AG20443 (cell line): ENCODE measurements at regions not wholly inside any gene's neighbourhood (a gene's known extent, or its start where the extent isn't known, plus 50 kb on each side); places are given as distances from the start of the nearest gene placed in this dataset.

Source experiments
- DNase-seq: peaks from one replicate; pipeline ENCODE4 v3.0.0; 2012; ENCODE audit warnings: low spot score, mixed read lengths

DNA sequence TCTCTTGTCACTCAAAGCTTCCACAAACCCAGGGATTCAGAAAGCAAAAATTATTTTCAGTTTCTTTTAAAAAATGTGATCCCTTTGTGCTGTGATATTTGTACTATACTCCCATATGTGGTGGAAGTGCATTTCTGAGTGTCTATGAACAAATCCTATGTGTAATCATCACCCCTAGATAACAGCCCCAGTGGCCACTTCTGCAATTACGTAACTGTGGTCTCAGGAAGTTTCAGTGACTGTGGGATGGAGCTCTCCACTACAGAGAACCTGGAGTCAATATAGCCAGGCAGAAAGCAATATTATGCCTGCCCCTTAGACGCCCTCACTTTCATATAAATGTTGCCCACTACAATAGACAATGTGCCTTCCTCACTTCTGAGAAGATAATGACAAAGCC, 1101.7 kb upstream of the GHITM start:
- DNase-seq: no peak

DNA sequence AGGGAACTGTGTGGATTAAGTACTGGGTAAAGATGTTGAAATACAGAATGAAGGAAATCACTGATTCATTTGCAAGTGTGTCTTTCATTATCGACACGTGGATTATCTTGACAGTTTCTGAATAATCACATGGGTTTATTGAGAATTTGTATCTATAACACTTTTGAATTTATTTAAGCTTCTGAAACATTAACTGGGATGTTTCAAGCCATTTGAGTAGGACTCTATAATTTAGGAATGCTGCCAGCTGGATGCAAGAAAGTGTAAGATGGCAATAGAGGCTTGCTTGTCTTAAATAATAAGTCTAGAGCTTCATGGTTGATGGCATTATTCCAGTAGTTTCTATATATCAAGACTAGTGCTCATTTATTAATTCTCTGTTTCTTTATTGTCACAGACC, 1100.7 kb upstream of the GHITM start:
- DNase-seq: no peak

DNA sequence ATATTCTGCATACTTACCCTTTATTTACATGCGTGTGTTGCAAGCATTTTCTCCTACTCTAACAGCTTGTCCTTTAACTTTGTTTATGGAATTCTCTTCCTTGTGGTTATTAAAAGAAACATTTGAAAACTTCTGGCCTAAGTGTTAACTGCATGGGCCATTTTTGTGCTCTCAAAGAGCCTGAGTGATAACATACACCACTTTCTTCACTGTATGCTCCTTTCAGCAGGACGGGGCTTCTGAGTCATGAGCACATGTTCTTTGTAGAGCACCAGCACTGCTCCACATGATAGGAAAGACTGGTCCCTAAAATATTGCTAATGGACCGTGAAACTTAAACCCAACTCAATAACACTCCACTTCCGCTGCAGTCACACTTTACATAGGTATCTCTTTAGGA, 1093.6 kb upstream of the GHITM start:
- DNase-seq: no peak

DNA sequence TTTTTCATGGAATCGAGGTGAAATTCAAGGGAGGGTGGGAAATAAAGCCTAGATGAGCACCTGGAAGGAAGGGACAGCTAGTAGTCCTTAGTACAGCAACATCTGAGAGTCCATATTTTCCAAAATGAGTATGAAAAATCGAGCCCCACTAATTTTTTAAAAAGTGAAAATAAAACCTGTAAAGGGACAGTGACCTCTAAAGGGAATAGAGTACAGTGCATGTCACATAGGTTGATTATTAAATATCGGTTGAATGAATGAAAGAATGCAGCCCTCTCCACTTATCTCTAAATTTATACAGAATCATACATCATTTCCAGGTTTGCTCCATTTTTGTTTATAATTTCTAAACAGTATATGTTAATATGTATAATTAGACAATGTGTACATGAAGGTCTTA, 1088.5 kb upstream of the GHITM start:
- no peak for DNase-seq

DNA sequence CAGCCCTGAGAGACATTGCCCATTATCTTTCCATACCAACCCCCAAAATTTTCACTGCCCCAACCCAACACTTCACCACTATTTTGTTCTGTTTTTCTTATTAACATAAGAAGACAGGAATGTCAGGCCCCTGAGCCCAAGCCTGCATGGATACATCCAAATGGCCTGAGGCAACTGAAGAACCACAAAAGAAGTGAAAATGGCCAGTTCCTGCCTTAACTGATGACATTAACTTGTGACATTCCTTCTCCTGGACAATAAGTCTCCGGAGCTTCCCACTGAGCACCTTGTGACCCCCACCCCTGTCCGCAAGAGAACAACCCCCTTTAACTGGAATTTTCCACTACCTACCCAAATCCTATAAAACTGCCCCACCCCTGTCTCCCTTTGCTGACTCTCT, 1076.4 kb upstream of the GHITM start:
- no peak for DNase-seq

DNA sequence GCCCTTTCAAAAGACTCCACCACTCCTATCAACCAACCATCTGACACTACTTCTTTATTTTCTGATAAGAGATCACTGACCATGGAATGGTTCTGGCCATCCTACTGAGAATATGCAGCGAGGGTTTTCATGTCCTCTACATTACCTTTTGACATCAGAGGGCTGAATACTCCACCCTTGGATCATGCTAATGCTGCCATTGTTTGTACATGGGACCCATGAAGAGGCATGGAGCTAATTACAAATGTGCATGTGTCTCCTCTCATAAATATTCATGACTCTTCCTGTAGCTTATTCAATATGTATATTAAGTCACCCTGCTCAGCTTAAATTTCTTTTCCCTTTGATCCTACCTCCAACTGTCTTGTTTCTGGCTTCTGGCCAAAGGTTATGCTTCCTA, 1065.8 kb upstream of the GHITM start:
- DNase-seq: no peak

DNA sequence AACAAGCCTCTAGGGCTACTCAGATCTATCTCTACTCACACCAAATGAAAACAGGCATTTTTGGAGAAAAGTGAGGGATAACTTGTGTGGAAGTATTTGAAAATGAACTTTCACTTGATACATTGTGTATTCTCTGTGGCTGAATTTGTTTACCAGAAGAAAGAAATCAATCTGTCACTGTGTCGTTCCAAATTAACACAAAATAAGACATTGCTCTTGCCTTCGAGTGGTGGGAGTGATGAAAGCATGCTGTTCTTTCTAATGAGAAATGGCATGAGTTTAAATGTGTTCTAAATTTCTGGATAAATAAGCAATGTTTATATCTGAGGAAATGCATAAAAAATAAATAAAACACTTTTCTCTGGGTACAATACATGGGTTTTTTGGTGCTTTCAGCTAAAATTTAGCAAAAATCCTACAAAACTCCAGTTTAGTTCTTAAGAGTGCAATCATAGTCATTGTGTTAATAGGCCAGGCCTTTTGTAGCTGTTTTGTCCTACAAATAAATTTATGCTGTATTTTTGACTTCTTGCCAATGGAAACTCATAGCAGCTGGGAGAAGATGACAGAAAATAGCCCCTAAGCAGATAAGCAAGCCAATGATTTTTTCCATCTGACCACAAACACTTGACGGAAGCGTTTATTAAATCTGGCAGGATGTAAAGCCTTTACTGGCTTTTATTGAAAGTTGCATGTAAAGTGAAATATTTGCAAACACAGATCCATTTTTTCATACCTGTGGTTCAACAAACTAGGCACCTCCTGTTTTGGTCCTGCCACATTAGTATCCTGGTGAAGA, 1064.1 kb upstream of the GHITM start:
- no peak for DNase-seq

DNA sequence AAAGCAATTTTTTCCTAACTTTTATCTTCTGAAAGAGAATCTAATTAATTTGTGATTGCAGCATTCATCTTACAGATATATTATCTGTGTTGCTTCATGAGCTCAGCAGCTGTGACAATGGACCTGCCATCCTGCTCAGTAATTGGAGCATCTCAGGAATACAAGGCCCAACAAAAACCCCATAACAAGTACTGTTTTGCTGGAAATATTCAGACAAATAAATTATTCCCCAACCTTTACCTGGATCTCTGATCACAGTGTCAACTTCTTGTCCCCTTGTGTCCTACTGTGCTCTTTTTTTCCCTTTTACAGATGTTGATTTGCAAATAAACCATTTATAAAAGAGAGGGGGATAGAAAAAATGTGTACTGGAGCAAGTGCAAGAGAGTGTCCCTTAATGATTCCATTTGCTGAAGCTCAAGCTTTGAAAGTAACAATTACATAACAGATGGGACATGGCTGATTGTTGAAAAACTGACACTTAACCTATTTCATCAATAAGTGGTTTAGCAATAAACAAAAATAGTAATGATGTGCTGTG, 1063.4 kb upstream of the GHITM start:
- DNase-seq: no peak

DNA sequence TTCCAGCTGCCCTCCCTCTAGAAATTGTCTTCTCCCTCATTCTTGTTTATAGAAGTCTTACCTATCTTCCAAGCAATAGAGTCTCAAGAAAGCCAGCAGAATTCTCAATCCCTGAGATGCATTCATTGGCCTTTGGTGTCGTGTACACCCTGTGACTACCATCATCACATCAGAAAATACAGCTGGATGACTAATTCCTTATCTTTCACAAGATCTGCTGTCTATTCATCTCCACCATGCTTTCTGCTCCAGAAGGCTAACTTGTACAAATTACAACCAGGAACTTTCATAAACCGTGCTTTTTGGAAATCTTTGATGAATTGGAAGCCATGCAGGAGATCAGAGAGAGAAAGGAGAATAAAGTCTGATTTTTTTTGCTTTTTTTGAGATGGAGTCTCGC, 1062.9 kb upstream of the GHITM start:
- no peak for DNase-seq

DNA sequence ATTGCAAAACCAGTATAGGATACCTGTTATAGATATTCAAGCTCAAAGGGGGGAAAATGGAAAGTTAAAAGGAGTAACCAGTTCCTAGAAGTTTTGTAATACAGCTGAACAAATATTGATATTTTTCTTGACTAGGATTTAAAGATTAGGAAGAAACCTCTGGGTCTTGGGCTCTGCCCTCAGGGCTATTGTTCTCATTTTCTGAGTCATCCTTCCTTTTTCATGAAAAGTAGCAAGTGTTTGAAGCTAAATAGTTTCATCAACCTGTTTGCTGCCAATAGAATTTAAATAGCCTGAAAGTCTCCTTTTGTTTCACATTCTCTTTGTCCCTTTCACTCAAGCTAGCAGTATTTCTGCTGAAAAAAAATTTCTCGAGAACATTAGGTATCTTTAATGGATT, 1061.1 kb upstream of the GHITM start:
- no peak for DNase-seq

DNA sequence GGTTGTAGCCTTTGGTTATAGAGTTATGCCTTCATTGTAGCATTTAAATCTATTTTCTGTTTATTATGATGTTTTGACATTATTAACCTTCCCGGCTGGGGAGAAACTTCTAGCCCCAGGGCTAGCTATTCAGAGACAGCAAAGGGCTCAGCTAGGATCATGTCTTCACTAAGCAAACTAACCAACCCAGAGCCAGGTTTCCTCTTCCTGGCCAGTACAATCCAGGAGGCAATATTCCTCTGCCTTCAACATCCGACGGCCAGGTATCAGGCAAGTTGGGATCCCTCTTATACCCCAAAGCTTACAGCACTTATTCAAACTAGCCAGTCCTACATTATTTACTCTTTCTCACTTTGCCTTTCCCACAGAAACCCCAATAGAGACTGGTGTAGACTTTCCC, 1060.7 kb upstream of the GHITM start:
- no peak for DNase-seq

DNA sequence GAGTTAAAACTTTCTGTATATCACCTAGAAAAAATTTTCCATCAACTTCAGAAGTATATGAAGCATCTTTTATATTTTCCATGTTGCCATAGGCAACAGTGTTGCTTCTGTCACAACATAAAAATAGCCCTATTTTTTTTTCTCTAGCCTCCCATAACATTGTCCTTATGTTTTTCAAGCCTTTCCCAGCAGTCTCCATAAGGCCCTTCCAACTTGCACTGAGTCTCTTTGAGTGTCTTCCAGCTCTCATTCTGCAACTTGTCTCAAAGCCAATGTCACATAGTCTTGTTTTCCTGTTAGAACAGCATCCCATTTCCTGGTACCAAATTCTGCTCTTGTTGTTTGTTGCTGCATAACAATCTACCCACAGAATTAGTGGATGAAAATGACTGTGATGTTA, 1055.5 kb upstream of the GHITM start:
- DNase-seq: no peak

DNA sequence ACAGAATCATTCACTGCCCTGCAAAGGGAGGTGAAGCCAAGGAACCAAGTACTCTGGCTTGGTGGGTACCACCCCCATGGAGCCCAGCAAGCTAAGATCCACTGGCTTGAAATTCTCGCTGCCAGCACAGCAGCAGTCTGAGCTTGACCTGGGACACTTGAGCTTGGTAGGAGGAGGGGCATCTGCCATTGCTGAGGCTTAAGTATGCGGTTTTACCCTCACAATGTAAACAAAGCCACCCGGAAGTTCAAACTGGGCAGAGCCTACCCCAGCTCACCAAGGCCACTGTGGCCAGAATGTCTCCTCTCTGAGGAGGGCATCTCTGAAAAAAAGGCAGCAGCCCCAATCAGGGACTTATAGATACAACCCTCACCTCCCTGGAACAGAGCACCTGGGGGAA, 1050.0 kb upstream of the GHITM start:
- DNase-seq: no peak

DNA sequence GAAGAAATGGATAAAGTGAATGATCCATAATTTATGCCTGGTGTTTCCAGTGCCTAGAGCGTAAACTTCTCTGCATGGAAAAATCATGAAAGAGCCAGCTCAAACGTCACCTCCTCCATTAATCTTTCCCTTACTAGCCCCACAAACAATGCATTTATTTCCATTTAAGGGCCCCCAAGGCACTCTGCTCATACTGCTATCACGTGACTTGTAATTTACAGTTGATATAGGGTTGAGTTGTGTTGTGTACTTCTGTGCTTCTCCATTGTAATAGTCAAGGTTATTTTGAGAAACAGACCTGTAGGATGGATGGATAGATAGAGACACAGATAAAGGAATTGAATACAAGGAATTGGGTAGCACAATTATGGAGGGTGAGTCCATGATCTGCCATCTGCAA, 1034.7 kb upstream of the GHITM start:
- no peak for DNase-seq

DNA sequence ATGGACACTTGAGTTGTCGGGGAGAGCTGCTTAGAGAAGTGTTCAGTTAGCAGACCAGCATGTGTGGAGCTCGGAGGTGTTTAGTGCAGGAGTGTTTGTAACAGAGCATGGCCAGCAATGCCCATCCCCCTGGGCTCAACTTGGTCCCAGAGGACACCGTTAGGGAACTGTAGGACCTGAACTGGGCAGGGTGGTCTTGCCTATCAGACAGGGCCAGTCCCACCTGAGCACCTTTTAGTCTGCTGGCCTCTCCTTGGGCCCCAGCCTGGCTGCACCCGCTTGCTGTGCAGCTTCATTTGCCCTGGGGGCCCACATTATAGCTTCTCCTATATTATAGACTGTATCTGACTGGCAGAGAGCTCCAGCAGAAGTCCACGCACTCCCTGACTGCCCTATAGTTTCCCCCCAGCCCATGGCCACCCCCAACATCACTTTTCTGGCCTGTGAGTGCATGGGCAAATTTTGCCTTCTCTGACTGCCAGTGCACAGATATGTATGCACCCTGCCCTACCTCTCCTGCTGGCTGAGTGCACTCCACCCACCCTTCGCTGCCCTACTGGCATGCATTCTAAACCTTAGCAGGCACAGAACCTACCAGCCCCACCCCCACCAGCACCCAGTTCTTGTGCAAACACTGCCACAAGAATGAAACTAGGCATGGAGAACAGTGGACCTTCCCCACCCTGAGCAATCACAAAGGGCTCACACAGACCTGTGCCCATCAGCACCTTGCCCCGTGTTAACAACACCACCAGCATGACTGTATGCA, 1030.6 kb upstream of the GHITM start:
- DNase-seq: no peak

DNA sequence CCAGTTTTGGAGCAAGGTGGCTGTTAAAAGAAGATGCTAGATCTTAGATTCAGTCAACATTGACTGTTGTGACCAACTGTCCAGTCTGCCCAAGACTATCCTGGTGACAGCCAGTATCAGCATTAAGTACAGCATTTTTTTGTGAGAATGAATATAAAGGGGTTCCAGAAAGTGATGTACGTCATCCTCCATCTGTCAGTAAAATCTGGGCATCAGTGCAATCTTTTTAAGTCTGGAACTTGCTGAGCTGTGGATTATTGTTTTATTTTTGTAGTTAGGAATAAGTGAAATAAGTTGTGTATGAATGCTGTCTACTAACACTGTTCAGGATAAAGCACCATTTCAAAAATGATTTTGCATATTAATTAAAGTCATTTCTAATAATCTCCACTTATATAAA, 1020.0 kb upstream of the GHITM start:
- no peak for DNase-seq

DNA sequence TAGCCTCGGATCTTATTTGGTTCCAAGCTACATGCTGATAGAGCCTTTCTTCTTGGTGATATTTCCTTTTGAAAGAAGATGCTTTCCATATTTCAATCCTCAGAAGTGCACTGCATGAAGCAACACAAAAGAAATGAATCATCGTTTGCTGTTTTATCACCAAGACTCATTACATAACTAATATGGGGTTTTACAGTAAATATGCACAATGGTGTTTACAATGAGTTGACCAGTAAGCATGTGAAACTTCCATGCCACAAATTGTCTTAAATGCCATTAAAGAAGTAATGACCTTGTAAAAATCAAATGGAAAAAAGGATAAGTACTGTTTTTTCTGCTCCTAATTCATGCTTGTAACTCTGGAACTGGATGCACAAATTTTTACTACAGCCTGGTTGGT, 1017.0 kb upstream of the GHITM start:
- no peak for DNase-seq

DNA sequence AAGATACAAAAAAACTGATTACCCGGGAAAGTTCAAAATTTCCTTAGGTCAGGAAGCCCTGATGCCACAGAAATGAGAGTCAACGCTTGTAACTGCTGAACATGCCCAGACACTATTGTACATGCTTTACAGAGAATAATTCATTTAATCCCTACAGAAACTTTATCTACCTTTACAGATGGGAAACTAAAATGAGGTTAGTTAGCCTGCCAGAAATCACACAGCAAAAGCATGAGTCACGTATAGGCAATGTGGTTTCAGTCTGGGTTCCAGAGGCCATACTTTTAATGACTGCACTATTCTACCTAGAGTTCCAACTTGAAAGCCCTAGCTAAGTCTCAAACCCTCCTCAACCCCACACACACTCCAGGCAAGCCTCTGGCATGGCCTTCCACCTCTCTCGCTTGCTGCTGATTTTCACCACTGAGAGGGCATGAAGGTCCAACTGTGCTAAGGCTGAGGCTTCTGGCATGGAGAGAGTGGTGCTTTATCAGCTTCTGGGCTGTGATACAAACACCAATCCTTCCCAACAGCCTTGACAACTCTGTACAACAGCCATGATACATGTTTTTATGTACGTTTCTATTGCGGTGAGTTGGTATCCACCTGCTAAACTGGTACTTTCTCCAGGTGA, 1011.2 kb upstream of the GHITM start:
- DNase-seq: no peak

DNA sequence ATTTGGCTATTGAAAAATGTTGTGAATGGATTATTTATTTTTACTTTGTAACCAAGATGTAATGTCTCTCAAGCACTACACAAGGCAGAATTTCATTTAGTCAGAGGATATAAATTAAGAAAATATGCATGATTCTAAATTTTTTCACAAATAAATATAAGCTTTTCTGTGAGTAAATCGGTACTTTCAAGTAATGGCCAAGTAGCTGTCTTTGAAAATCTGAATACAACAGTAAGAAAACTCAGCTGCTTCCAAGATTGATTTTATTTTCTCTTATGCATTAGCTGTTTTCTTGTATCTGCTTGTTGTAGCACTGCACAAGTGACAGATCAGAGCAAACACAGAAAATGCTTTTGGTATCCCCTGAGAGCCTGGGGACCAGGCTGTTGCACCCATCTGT, 998.5 kb upstream of the GHITM start:
- no peak for DNase-seq

DNA sequence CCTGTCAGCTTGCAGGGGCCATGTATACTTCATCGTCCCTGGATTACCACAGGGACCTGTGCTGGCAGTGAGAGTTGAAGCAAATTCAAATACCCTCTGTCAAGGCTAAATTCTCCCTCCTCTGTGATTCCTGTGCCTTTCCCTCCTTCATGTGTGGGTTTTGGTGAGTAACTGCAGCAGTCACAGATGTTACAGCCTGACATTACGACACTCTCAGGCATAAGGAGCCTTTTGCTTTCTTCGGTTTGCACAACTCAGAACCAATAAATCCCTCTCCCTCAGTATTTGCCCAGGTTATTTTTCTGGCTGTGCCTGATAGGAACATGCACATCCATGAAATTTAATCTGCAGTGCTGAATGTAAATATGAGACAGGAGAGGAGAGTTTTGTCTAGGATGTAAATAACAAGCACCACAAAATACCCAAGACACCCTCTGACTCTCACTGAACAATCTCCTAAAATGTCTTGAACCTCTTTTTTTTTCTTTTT, 997.2 kb upstream of the GHITM start:
- no peak for DNase-seq

DNA sequence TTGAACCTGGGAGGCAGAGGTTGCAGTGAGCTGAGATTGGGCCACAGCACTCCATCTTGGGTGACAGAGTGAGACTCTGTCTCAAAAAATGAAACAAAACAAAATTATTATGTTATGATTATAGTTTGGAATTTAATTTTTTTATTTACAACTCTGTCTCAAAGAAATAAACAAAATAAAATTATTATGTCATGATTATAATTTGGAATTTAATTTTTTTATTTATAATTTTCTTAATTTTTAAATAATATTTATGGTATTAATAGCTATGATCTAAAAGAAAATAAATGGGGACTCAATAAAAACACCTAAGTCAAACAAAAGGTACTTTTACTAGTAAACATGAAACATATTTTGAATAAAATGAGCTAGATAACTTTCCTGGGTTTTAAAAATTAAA, 994.8 kb upstream of the GHITM start:
- DNase-seq: no peak

DNA sequence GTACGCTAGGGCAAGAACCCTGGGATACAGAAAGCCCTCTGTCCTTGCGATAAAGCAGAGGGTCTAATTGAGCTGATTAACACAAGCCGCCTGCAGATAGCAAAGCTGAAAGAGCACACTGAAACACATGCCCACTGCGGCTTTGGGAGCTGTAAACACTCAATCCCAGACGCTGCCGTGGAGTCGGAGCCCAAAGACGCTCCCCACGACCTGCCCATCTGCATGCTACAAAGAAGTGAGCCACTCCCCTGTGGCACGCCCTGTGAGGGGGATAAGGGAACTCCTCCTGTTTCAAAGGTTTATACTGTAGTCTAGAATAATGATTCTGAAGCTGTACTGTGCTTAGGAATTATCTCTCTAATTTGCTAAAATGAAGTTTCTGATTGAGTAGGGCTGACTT, 985.6 kb upstream of the GHITM start:
- DNase-seq: no peak

DNA sequence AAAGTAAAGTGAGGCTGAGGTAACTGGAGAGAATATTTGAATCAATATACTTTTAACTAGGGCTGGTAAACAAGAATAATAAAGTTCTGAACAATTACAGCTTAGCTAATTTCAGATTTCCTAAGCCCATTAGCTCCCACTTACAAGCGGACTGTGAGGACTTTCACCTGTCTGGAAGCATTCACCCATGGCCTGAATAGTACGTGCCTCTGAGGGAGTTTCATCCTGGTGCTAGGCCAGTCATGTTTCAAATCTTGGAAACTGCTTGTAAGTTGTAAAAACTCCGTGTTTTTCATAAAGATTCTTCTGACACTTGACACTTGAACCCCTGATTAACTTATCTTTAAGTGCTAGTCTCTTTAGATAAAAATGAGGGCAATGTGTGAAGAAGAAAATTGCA, 975.2 kb upstream of the GHITM start:
- DNase-seq: no peak
